ENCODE measurements at regions not wholly inside any gene's neighbourhood (a gene's known extent, or its start where the extent isn't known, plus 50 kb on each side); places are given as distances from the start of the nearest gene placed in this dataset.

- DNase-seq = no peak
Measured at GRCh38 chr20:10868299-10868698, 194.5 kb upstream of the JAG1 start.

- no peak for DNase-seq
Measured at GRCh38 chr20:10873026-10873425, 199.2 kb upstream of the JAG1 start.

GRCh38 chr20:10875653-10876052, 201.9 kb upstream of the JAG1 start:
- no peak for DNase-seq

GRCh38 chr20:10876558-10876957, 202.8 kb upstream of the JAG1 start:
- DNase-seq = no peak

- no peak for DNase-seq
Measured at GRCh38 chr20:10877342-10877741, 203.5 kb upstream of the JAG1 start.

GRCh38 chr20:10883166-10883565, 209.4 kb upstream of the JAG1 start:
- DNase-seq = no peak

GRCh38 chr20:10893321-10893720, 219.5 kb upstream of the JAG1 start:
- no peak for DNase-seq

GRCh38 chr20:10897336-10897735, 223.5 kb upstream of the JAG1 start:
- DNase-seq = no peak

- DNase-seq = no peak
Measured at GRCh38 chr20:10898552-10898951, 224.8 kb upstream of the JAG1 start.

- no peak for DNase-seq
Measured at GRCh38 chr20:10902174-10902573, 228.4 kb upstream of the JAG1 start.

- DNase-seq = peak; percentile 49
Measured at GRCh38 chr20:10902576-10903282, 228.9 kb upstream of the JAG1 start.

- no peak for DNase-seq
Measured at GRCh38 chr20:10906834-10907233, 233.0 kb upstream of the JAG1 start.

GRCh38 chr20:10909803-10910202, 236.0 kb upstream of the JAG1 start:
- DNase-seq = no peak

GRCh38 chr20:10910535-10911178, 236.9 kb upstream of the JAG1 start:
- no peak for DNase-seq

- DNase-seq = no peak
Measured at GRCh38 chr20:10911298-10911697, 237.5 kb upstream of the JAG1 start.

GRCh38 chr20:10915815-10916214, 242.0 kb upstream of the JAG1 start:
- DNase-seq = no peak

GRCh38 chr20:10916312-10916711, 242.5 kb upstream of the JAG1 start:
- DNase-seq = no peak

GRCh38 chr20:10917826-10918225, 244.0 kb upstream of the JAG1 start:
- no peak for DNase-seq

GRCh38 chr20:10919396-10920140, 245.8 kb upstream of the JAG1 start:
- no peak for DNase-seq

GRCh38 chr20:10920396-10920795, 246.6 kb upstream of the JAG1 start:
- no peak for DNase-seq

GRCh38 chr20:10921491-10922010, 247.8 kb upstream of the JAG1 start:
- DNase-seq = no peak

- DNase-seq = no peak
Measured at GRCh38 chr20:10922506-10922905, 248.7 kb upstream of the JAG1 start.

GRCh38 chr20:10922941-10923340, 249.1 kb upstream of the JAG1 start:
- peak; percentile 74 for DNase-seq

GRCh38 chr20:10924644-10925201, 250.9 kb upstream of the JAG1 start:
- DNase-seq = peak; percentile 89
